ENCODE measurements at regions not wholly inside any gene's neighbourhood (a gene's known extent, or its start where the extent isn't known, plus 50 kb on each side); places are given as distances from the start of the nearest gene placed in this dataset.

DNA sequence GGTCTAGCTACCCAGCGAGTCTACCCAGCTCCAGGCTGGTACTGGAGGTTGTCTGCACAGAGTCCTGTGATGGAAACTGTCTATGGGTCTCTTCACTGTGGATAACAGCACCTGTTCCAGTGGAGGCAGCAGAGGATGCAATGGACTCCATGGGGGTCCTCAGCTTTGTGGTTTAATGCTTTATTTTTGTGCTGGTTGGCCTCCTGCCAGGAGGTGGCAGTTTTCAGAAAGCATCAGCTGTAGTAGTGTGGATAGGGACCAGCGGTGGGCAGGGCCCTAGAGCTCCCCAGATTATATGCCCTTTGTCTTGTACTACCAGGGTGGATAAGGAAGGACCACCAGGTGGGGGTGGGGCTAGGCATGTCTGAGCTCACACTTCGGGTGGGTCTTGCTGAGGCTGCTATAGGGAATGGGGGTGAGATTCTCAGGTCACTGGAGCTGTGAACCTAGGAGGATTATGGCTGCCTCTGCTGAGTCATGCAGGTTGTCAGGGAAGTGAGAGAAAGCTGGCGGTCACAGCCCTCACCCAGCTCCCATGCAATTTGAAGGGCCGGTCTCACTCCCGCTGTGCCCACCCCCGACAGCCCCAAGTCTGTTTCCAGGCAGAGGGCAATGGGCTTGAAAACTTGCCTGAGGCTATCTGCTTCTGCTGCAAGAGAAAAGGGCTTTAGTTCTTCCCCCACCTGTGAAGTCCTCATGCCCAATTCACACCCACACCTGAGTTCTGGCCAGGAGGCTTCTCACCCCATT, 397.1 kb downstream of the TLE1 start:
- in situ Hi-C loops (cut with HindIII; ENCODE audit: low pct_unique_long_range_greater_than_20kb, low sequenced_read_pairs): no loop called here
- no peak for DNase-seq (ENCODE audit: low read depth, low spot score)

GRCh38 chr9:81289622-81290021, 399.7 kb downstream of the TLE1 start:
- intact Hi-C loops (cut with micrococcal nuclease; ENCODE audit: unreplicated experiment): no loop called here
- CTCF ChIA-PET: no interaction called here
- no peak for DNase-seq (ENCODE audit: low read depth, low spot score)
- no peaks in the 10 kb centered on the region for H3K9me3 ChIP-seq (ENCODE audit: control insufficient read depth, insufficient read depth, low read depth, low read length)
- H3K27me3 ChIP-seq (ENCODE audit: control insufficient read depth, insufficient read depth, low read length): no peaks in the 10 kb centered on the region
- no peaks in the 10 kb centered on the region for H3K36me3 ChIP-seq (ENCODE audit: control insufficient read depth, insufficient read depth, low read length)
- BruUV-seq (replicated peaks): no TSS peak
- in situ Hi-C loops (cut with HindIII; ENCODE audit: low pct_unique_long_range_greater_than_20kb, low sequenced_read_pairs): no loop called here
- no peak for TF ChIP-seq TCF7L2 (IDR thresholded peaks at IDR 0.05; ENCODE audit: low read depth, low read length)
- TF ChIP-seq, protein P1, sequence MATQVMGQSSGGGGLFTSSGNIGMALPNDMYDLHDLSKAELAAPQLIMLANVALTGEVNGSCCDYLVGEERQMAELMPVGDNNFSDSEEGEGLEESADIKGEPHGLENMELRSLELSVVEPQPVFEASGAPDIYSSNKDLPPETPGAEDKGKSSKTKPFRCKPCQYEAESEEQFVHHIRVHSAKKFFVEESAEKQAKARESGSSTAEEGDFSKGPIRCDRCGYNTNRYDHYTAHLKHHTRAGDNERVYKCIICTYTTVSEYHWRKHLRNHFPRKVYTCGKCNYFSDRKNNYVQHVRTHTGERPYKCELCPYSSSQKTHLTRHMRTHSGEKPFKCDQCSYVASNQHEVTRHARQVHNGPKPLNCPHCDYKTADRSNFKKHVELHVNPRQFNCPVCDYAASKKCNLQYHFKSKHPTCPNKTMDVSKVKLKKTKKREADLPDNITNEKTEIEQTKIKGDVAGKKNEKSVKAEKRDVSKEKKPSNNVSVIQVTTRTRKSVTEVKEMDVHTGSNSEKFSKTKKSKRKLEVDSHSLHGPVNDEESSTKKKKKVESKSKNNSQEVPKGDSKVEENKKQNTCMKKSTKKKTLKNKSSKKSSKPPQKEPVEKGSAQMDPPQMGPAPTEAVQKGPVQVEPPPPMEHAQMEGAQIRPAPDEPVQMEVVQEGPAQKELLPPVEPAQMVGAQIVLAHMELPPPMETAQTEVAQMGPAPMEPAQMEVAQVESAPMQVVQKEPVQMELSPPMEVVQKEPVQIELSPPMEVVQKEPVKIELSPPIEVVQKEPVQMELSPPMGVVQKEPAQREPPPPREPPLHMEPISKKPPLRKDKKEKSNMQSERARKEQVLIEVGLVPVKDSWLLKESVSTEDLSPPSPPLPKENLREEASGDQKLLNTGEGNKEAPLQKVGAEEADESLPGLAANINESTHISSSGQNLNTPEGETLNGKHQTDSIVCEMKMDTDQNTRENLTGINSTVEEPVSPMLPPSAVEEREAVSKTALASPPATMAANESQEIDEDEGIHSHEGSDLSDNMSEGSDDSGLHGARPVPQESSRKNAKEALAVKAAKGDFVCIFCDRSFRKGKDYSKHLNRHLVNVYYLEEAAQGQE (IDR thresholded peaks at IDR 0.05; ENCODE audit: insufficient read depth in 1 of 2, low read depth in 2 of 2, low read length in 1 of 2): no peak
- TF ChIP-seq SIN3A (IDR thresholded peaks at IDR 0.05; ENCODE audit: borderline replicate concordance, insufficient read depth, low read depth, low read length): no peak
- no peak for TF ChIP-seq CTCF (IDR thresholded peaks at IDR 0.05)
- TF ChIP-seq POLR2AphosphoS5 (IDR thresholded peaks at IDR 0.05; ENCODE audit: low read depth, low read length): no peak
- H3K4me3 ChIP-seq (ENCODE audit: low read depth in 2 of 2, low read length in 2 of 2): no peak overlapping the region
- POLR2A ChIA-PET: no interaction called here
- no peak overlapping the region for H3K27ac ChIP-seq (ENCODE audit: low read length)
- no peak for ATAC-seq
- H3K4me1 ChIP-seq (ENCODE audit: control insufficient read depth, insufficient read depth, low read length): no peaks in the 10 kb centered on the region

More for the DNA sequence above, 397.1 kb downstream of the TLE1 start:
- ChIA-PET POLR2A (no interaction called here), CTCF (no interaction called here)
- no peak for TF ChIP-seq TCF7L2 (IDR thresholded peaks at IDR 0.05; ENCODE audit: low read depth, low read length)
- no peak for TF ChIP-seq CTCF (IDR thresholded peaks at IDR 0.05)
- TF ChIP-seq POLR2AphosphoS5 (IDR thresholded peaks at IDR 0.05; ENCODE audit: low read depth, low read length): no peak
- no peak for TF ChIP-seq SIN3A (IDR thresholded peaks at IDR 0.05; ENCODE audit: borderline replicate concordance, insufficient read depth, low read depth, low read length)
- TF ChIP-seq, protein P1 (IDR thresholded peaks at IDR 0.05; ENCODE audit: insufficient read depth in 1 of 2, low read depth in 2 of 2, low read length in 1 of 2): no peak
- ATAC-seq: no peak
- no peaks in the 10 kb centered on the region for H3K4me1 ChIP-seq (ENCODE audit: control insufficient read depth, insufficient read depth, low read length)
- H3K27ac ChIP-seq (ENCODE audit: low read length): no peak overlapping the region
- H3K36me3 ChIP-seq (ENCODE audit: control insufficient read depth, insufficient read depth, low read length): no peaks in the 10 kb centered on the region
- H3K4me3 ChIP-seq (ENCODE audit: low read depth in 2 of 2, low read length in 2 of 2): no peak overlapping the region
- H3K9me3 ChIP-seq (ENCODE audit: control insufficient read depth, insufficient read depth, low read depth, low read length): no peaks in the 10 kb centered on the region
- BruUV-seq (replicated peaks): no TSS peak
- intact Hi-C loops (cut with micrococcal nuclease; ENCODE audit: unreplicated experiment): no loop called here
- no peaks in the 10 kb centered on the region for H3K27me3 ChIP-seq (ENCODE audit: control insufficient read depth, insufficient read depth, low read length)

Data from Panc1 (cell line).